GM12891 (cell line): ENCODE measurements at regions not wholly inside any gene's neighbourhood (a gene's known extent, or its start where the extent isn't known, plus 50 kb on each side); places are given as distances from the start of the nearest gene placed in this dataset.

Experiments
- POLR2A ChIP-seq: IDR thresholded peaks from 2 replicates; pipeline ENCODE4 v1.6.1; 2011; ENCODE audit warnings: low read depth, low read length, control low read depth
- POLR2AphosphoS5 ChIP-seq: IDR thresholded peaks from 2 replicates; pipeline ENCODE4 v1.6.1; 2011; ENCODE audit warnings: low read depth, low read length, control low read depth
- TAF1 ChIP-seq: IDR thresholded peaks from 2 replicates; pipeline ENCODE4 v1.6.1; 2011; ENCODE audit warnings: low read depth, low read length, control low read depth

DNA sequence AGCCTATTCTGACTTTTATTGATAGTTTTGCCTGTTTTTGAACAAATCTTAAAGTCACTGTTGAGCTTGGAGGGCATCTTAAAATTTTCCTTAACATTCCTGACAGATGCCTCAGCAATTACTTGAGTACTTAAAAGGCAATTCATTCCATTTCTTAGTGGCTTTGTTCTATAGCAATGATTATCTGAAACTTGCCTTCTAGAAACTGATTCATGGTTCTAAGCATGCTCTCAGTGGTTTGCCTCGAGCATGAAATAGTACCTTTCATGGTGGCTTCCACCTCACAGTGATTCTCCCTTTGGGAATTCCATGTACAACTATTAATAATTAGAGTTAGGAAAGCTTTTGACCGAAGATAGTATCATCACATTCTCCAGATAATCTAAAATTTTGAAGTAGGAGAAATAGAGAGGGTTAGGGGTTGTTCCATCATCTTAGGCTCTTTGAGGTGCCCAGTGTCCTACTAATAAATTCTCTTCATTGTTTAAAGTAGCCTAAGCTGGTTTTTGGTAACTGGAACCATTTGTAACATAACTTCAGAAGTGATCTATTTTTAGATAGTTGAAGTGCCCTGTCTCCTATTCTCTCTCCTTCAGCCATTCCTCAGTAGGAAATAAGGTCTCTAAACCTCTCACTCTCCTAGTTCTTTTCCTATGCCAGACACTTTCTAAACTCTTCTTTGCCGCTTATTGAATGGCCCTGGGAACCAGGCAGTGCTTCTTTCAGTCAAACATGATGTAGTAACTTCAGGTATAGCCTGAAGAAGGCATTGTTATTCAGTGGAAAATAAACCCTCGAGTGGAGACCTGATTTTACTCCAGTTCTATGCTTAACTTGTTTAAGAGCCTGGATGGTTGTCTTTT lies 156.1 kb downstream of the HAUS1 start:
- no peak for TF ChIP-seq POLR2A
- TF ChIP-seq TAF1: no peak
- TF ChIP-seq POLR2AphosphoS5: no peak
